HG03103 (cell line): ENCODE measurements at regions not wholly inside any gene's neighbourhood (a gene's known extent, or its start where the extent isn't known, plus 50 kb on each side); places are given as distances from the start of the nearest gene placed in this dataset.
"Not testable (repeated sequence)": the region's sequence is repeated elsewhere in the genome, so short reads cannot be mapped to it uniquely, and the experiment has no call there.

Experiments used
- ATAC-seq: cut with Tn5 transposase; IDR thresholded peaks from one replicate; pipeline ENCODE4 v1.9.1; 2021; ENCODE audit warnings: low read depth; ENCODE audit not compliant: unreplicated experiment

DNA sequence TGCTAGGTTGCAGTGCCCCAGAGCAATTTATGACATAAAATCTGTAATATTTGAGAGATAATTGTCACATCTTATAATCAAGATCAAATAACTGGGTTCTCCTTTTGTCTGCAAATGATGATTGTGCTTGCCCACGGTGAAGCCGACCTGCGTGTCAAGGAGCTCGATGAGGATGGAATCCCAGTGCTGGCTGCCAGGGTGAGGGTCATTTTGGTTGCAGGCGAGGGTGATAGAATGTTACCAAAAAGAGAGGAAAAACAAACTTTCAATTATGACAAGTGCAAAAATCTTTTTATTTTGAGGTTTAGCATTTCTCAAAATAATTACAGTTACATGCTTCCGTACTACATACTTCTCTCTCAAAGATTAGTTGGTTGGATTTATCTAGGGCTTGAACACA lies 76.4 kb upstream of the ZNF658 start:
- ATAC-seq, result not testable (repeated sequence)

DNA sequence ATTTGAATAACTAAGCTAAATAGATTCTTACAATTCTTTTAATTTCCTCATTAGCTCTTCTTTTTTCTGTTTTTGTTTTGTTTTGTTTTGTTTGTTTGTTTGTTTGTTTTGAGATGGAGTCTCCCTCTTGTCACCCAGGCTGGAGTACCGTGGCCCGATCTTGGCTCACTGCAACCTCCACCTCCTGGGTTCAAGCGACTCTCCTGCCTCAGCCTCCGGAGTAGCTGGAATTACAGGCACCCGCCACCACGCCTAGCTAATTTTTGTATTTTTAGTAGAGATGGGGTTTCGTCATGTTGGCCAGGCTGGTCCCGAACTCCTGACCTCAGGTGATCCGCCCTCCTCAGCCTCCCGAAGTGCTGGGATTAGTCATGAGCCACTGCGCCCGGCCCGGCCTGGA lies 70.7 kb upstream of the ZNF658 start:
- not testable (repeated sequence) for ATAC-seq

DNA sequence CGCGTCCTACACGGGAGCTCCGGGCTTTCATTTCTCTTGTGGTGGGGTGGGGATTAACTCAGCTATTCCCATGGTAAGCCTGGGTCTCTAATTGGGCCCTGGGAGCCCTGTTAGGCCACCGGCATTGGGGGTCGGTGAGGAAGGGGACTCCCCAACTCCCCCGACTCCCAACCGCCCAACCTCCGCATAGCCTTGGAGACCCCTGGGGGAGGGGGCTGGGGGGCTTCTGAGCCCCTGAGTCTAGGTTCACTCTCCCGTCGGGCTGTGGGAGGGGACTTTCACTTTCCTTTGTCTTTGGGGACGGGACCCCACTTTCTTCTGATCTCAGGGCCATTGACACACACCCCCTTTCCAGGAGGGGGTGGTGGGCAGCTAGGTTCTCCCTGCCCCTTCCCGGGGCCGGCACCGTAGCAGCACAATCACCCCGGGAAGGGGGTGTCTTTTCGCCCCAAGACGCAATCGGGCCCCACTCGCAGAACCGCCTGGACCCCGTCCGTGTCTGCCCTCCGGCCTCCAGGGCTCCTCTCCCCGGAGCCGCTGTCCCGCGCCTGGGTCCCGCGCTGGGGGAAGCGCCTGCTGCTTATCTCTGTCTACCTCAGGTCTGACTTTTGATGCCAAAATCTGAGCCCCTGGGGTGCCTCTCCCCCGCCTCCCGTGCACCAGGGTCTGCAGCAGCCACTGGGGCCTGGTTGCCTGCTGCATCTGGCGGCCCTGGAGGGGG lies 69.6 kb upstream of the ZNF658 start:
- ATAC-seq, result not testable (repeated sequence)

DNA sequence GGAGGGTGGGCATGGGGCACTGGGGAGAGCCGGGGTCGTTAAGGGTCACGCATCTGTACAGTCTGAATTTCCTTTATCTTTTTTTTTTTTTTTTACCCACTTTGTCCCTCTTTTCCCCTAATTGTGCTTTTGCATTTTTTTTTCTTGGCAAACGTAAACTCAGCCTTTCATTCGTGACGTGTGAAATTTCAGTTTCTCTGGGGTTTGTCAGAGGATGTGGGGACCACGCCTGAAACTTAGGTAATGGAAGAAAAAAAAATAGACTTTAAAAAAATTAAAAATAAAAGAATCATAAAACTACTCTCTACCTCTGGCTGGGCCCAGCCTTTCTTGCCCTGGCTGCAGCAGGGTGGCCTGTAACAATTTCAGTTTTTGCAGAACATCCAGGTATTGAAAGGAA lies 68.3 kb upstream of the ZNF658 start:
- not testable (repeated sequence) for ATAC-seq

DNA sequence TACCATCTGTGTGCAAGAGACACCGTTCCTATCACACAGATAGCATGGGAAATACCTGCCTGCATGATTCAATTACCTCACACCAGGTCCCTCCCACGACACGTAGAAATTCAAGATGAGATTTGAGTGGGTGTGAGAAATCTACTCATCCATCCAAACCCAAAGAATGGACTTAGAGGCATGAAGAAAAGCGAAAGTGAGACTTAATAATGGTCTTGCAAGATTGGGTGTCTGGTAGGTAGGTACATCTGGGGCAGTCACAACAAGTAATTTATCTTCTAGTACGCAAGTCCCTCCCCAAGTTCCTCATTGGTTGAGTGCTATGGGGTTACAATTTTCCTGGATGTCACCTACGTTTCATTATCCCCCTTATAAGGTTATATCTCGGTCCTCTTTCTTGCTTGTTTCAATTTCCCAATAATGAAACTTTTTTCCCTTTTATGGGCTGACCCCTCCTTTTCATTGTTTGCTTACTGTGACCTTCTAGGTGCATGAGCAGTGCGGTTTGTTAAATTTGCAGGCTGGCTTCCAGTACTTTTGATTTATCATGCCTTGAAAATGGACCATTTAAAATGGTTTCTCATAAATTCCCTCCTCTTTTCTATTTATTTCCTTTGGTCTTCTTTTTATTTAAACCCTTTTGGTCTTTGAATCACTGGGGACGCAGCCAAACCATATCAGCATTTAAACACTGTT lies 63.1 kb upstream of the ZNF658 start:
- not testable (repeated sequence) for ATAC-seq
